CD4-positive, alpha-beta T cell treated with Interleukin-4 for 4 hours (primary cell): ENCODE measurements at regions not wholly inside any gene's neighbourhood (a gene's known extent, or its start where the extent isn't known, plus 50 kb on each side); places are given as distances from the start of the nearest gene placed in this dataset.
"Not testable (repeated sequence)": the region's sequence is repeated elsewhere in the genome, so short reads cannot be mapped to it uniquely, and the experiment has no call there.

Experiments used
- DNase-seq: peaks from one replicate; pipeline ENCODE4 v3.0.0-alpha.2; 2020

DNA sequence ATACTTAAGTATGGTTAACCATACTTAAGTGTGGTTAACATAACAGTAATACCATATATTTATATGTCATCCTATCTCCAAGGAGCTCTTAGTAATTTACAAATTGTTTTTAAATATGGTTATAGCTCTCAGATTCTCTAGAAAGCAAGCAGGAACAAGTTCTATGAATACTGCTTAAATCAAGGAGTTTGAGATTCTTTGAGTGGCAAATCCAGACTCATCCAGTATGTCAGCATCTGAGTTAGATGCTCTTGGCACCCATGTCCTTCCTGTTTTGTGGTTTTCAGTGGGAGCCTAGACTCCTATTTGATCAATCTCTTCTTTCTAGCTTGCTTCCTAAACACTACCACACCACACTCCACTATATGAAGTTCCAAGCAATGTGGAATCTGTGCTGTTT lies 114.7 kb upstream of the GDNF start:
- no peak for DNase-seq

DNA sequence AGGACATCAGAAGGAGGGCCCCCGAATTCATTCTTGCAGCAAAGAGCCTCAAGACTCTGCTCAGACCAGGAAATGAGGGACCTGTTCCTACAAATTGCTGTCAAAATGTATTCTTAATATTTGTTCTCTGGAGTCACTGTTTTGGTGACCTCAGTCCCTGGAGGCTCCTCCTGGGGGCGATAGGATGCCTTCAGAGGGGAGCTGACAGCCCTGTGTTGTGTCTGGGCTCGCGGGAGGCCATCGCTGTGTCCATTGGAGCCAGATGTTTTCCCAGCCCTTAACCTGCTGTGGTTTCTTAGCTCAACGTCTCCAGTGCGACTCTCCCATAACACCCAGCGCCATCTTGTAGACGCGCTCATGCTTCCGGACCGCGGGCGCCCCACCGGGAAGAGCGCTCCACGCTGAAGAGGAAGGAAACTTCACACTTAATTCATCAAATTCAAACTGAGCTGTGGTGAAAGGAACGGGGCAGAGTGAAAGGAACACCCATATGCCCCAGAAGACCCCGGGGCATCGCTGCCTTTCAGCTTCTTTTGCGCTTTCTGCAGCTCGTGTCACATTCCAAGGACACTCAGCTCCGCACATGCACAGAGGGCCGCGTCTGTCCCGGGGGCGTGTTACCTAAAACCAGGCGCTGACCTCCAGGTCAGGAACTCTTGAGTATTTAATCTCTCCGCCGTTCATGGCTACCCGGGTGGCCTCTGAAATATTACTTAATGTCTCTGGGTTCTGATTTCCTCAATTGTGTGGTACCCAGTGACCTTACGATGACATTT lies 112.3 kb upstream of the GDNF start:
- no peak for DNase-seq

DNA sequence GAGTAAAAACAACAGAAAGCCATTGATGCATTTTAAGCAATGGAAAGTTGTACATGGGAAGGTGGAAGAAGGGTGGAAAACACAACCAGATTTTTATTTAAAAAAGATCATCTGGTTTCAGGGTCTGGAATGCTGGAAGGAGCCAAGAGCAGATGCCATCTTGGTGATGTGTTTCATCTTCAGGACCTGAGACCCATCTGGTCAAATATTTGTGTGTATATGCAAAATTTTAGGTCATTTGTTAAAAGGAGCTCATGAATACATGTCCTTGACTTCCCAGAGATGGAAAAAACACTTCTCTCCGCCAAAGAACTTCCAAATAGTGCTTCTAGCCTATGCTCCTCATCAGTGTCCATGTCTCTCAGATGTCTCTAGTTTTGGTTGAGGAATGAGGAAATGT lies 110.6 kb upstream of the GDNF start:
- no peak for DNase-seq

DNA sequence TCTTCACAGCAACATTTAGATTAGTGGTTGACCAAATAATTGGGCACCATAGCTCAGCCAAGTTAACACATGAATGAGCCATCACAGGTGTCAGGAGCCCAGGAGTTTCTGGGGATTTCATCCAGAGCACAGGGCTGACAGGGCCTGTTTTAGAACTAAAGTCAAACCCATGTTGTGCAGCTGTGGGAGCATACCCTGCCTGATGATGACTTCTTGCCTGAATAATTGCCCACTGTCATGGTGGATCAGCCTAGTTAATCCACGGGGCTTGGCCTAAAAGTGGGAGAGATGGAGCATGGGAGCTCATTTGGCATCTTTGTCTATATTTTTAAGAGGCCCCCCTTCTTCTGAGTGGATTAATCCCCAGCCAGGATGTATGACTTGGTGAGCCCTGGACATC lies 105.6 kb upstream of the GDNF start:
- DNase-seq: no peak

DNA sequence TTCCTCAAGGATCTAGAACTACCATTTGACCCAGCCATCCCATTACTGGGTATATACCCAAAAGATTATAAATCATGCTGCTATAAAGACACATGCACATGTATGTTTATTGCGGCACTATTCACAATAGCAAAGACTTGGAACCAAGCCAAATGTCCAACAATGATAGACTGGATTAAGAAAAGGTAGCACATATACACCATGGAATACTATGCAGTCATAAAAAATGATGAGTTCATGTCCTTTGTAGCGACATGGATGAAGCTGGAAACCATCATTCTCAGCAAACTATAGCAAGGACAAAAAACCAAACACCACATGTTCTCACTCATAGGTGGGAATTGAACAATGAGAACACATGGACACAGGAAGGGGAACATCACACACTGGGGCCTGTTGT lies 103.3 kb upstream of the GDNF start:
- not testable (repeated sequence) for DNase-seq

DNA sequence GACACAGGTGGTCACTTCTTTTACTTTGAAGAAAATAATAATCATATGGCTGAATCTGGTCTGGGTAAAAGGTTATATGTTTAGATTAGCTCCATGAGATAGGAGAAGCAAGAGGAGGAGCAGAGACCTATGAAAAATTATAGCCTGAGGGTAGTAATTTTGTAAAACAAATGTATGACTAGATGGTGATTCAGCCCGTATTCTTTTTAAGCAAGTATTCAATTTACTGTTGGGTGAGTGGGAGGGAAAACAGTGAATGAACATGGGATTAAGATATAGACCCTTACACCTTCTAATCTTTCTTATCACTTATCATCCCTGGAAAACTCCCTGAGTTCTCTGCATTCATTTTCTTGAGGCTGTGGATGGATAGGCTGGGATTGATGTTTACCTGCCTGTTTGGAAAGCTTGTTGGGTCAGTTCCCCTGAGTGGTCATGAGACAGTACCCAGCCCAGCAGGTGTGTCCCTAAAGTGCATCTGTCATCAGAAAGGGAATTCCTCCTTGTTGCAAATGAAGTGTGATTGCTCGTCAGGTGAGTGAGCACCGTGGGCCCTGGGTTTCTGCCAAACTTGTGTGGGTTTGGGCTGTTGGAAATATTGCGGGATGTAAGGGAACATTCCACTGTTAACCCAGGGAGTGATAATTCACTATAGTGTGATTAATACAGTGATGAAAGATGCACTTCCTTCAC lies 101.2 kb upstream of the GDNF start:
- DNase-seq: no peak

DNA sequence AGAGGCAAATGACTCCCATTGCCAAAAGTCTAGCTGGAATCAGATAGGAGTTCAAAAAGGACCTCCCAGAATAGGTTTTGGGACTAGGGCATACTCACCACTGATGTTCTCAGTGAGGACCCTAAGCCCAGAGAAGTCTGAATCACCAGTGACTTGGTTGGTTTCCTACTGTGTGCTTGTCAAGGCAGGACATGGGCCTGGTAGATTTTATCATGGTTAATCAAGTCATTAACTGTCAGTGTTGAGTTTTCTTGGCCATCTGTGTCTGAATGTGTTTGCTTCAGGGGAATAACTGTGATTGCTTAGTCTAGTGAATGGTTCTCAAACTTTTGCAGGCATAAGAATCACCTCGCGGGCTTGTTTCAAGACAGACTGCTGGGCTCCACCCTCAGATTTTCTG lies 99.0 kb upstream of the GDNF start:
- no peak for DNase-seq

DNA sequence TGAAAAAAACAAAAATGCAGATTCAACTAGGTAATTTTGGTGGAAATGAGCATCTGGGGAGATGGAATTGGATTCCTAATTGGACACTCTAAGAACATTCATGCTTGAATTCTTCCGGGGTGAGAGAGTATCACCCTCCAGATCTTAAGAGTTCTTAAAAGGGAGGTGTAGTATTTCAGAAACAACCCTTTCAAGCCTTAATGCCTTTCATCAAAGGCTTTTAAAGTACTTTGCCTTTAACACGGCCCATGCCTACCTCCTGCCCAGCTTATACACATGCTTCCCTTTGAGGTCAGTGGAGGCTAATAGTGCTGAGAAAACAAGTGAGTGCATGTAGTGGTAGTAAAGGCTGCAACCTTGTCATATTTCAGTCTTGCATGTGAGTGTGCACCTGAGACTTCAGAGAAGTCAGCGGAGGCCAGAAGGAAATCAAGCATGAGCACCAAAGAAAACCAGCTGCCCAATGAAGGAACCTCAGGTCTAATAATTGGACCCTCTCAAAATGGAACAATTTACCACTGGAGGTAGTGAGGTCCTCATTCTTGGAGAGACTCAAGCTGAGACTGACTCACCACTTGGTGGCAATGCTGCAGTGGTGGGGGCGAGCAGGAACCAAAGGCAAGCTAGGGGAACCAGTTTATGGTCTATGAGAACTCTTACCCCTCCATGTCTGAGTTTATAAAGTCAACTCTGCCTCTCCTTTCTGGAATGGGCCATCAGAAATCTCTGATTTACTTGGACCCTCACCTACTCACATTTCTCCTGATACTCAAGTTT lies 98.4 kb upstream of the GDNF start:
- no peak for DNase-seq

DNA sequence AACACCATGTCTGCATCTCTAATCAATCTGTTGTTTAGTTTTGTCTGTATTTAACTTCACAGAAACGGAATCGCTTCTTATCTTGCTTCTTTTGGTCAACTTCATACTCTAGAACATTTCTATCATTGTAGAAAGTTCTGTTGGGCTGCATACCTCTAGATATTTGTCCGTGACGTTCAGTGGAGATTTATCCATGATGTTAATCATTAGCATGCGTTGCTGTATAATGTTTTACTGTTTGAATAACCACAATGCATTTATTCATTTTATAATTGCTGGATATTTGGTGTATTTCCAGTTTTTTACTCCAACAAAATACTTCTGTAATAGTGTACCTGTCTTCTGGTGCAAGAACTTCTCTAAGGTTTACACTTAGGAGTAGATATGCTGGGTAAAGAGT lies 96.2 kb upstream of the GDNF start:
- DNase-seq: no peak

DNA sequence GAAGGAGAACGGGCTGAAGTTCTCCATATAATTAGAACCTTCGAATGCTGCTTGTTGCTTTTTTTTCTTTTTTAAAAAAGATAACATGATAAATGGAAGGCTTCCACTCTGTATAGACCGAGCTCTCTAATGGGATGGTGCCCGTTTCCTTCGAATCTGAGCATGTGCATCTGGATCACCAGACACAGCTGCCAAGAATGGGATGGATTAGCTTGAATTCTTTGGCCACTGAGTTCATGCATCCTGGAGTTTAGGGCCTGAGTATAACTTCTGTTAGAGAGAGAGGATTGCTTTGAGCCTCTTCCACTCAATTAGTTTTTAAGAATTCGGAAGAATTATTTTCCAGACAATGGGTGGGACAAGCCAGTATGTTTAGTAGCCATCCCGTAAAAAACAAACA lies 93.7 kb upstream of the GDNF start:
- DNase-seq: no peak

DNA sequence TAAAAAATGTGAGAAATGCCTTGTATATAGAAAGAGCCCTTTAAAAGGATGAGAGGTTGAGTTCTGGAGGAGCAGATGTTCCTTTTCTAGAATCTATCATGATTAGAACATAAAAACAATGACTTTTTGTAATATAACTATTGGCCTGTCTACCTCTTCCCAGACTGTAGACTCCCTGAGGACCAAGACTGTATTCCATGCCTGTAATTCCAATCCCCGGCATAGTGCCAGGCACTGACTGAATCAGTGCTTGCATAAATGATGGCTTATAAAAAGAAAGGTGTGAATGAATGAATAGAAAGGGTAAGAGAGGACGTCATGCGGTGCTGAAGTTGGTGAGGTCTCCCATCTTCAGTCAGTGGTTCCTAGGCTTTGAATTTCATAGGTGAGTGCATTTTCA lies 92.6 kb upstream of the GDNF start:
- no peak for DNase-seq

DNA sequence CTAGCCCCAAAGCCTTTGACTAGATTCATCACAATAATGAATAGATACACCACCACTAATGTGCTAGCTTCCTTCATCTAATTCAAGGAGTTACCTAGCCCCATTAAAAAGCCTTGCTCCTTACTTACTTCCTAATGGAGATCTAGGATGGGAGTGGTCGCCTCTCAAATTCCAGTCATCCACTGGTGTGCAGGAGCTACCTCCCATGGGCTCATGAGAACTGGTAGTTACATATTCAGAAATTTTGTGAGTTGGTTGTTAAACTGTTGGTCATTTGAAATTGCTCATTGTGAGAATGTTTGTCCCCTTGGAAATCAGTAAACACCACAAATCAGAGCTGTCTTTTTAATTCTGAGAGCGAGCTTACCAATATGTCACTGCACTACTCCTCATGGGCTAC lies 91.7 kb upstream of the GDNF start:
- no peak for DNase-seq

DNA sequence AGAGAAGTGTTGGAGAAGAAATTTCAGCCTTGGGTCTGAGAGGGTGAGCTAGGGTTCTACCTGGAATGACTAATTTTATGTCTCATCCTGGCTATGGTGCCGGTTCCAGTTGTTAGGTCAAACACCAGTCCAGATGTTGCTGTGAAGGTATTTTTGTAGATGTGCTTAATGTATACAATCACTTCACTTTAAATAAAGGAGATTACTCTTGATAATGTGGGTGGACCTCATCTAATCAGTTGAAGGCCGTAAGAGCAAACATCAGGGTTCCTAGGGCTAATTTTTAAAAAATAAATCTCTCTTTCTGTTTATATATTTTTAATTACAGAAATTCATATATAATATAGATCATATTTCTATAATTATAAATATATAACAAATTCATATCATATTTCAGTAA lies 90.5 kb upstream of the GDNF start:
- DNase-seq: no peak

DNA sequence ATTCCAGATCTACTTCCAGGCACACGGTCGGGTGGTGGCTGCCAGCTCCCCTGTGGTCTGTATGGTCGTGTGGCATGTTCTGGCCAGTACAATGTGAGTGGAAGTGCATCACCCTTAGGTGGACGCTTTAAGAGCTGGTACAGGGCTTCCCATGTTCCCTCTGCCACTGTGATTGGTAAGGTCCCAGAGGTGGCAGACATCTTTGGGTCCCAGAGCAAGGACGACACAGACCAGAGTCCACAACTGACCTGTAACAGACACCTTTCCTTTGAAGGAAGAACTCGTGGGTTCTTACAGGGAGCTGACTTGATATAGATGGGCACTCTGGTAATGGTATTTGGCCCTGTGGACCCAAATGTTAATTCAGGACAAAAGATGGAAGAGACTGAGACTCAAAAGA lies 90.0 kb upstream of the GDNF start:
- DNase-seq: no peak

DNA sequence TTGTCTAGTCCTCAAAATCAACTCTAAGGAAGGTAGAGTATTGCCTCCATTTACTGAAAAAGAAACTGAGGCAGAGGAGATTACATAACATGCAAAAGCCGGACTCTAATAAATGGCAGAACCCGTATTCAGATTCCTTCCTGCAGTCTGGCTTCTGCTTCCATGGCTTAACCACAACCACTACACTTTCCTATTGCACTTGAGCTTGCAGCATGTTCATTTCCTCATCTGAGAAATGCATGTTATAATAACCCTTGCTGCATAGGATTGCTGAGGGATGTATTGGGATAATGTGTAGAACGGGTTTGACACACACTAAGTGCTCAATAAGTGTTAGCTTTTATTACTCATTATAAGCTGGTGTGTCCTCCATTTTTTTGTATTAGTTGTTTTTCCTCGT lies 87.9 kb upstream of the GDNF start:
- not testable (repeated sequence) for DNase-seq

DNA sequence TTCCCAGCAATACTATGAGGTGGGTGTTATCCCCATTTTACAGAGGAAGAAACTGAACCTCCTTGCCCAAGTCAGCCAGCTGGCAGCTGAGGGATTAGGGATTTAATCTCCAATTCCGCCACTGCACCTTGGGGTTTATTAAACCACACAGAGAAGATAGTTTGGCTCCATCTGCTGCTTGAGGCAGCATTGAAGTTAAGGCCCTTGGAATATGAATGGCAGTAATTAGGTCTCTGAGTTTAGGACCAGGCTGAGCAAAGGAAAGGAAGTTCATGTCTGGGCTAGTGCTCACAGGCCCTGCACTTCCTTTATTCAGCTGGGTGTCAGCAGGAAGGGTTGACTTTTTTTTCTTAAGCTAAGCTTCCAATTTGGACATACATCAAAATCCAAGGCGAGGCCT lies 86.9 kb upstream of the GDNF start:
- DNase-seq: no peak

DNA sequence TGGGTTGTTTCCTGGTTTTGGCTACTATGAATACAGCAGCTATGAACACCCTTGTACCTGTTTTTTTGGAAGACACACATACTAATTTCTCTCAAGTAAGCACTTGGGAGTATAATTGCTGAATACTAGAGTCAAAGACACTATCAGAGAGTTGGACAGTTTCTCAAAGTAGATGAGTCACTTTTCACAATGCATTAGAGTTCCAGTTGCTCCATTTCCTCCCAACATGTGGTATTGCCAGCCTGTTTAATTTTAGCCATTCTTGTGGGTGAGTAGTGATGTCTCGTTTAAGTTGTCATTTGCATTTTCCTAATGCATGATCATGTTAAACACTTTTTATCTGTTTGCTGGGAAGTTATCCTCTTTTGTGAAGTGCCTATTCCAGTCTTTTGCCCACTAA lies 81.6 kb upstream of the GDNF start:
- no peak for DNase-seq

DNA sequence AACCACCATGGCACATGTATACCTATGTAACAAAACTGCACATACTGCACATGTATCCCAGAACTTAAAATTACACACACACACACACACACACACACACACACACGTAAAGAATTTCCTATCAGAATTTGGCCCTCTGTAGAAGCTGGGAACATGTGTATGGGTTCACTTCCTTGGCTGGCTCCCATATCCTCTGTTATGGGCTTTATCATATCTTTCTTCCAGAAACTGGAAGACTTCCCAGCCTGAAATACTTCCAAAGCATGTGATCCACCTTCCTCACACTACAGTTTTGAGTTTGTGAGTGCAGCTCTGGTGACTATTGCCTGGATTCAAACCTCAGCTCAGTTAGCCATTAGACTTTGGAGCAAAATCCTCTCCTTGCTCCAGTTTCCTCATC lies 78.6 kb upstream of the GDNF start:
- no peak for DNase-seq

DNA sequence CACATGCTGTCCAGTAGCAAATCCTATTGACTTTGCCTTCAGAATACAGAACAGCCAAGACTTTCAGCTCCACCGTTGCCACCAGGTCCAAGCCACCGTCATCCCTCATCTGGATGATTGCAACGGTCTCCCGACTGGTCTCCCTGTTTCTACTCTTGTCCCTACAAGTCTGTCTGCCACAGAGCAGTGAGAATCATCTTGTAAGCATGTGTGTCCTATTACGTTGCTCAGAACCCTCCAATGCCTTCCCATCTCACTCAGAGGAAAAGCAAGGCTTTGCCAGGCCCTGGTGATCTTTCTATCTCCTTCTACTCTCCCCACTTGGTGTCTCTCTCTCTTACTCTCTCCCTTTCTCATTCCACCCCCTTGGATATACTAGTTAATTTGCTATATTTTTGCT lies 76.7 kb upstream of the GDNF start:
- no peak for DNase-seq

DNA sequence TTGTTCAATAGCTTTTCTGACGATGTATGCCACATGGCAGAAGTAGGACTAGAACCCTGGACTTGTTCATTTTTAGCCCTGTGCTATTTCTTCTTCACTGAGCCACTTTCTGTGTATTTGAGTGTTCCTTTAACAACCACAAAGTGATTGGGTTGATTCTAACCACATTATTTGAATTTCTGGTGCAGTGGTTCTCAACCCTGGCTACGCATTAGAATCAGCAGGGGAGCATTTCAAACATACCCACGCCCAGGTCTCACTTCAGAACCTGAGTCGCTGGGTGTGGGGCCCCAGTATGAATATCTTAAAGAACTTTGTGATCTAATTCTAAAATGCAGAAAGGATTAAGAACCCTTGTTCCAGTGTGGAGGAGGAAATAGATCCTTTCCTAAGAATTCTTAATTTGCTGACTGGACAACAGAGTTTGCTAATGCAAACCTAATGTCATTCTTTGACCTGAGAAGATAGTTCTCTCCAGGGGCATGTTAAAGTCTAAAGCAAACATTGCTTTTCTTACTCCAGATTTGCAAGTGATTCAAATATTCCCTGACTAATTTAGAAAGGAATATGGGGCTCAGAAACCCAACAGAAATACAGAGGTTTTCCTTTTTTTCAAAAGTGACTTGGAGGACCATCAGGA lies 75.4 kb upstream of the GDNF start:
- DNase-seq: no peak

DNA sequence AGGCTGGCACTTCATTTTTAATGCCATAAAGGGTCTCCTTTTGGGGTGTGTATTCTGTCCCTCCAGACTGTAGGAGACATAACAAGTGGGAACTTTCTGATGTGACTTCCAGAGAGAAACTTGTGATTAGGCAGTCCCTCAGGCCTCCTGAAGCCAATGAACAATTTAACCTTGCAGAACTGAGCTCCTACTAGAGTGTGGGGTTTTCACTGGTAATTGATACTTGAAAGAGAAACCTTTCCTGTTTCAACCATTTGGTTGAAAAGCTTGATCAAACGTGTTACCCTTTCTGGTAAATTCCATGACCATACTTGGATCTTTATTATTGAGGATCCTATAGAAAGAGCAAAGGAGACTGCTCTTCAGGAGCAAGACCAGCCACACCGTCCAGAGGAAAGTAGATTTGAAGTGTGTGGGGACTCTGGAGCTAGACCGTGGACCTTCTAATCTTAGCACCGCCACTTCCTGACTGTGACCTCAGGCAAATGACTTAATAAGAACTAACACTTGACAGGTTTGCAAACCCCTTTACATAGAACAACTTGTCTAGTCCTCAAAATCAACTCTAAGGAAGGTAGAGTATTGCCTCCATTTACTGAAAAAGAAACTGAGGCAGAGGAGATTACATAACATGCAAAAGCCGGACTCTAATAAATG lies 69.9 kb upstream of the GDNF start:
- DNase-seq: not testable (repeated sequence)

DNA sequence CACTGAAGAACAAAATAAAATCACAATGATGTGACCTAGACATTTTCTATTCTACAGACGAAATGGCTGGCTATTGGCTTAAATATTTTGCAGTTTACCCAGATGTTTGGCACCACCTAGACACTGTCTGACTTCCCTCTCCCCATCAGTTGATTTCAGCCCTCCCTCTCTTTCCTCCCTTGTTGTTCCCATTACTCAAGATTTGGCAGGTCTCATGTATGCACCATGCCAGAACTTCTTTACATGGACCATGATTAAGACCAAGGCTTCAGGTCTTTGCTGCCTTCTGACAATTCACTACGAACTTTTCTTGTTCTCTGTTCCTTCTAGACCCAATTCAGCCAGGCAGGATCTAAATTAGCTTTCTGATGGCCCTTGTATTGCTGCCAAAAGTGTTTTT lies 66.6 kb upstream of the GDNF start:
- DNase-seq: no peak

DNA sequence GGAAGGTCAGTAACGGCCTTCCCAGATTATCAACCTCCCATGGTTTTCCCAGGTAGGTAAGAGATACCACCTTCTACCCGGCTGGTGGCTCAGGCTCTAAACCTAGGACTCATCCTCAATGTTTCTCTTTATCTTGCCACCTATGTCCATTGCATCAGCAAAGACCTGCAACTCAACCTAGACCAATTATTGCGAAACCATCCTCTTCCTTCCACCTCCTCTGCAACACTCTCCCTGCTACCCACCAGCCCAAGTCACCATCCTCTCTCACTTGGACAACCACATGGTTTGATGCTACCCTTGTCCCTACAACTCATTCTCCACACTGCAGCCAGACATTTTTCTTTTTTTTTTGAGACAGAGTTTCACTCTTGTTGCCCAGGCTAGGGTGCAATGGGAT lies 65.4 kb upstream of the GDNF start:
- no peak for DNase-seq
